Naive B cell (primary cell): ENCODE measurements at regions not wholly inside any gene's neighbourhood (a gene's known extent, or its start where the extent isn't known, plus 50 kb on each side); places are given as distances from the start of the nearest gene placed in this dataset.

Experiments
- ATAC-seq, 2 donors: fragments of 150-1000 bp; cut with Tn5 transposase; 2 replicates each; pipeline ENCODE4 v1.10.0; 2021; ENCODE audit warnings: low read depth in 2 of 2, mild to moderate bottlenecking in 2 of 2, moderate library complexity in 2 of 2
- DNase-seq: peaks from one replicate; pipeline ENCODE4 v3.0.0; 2022
- H3K27ac Mint-ChIP-seq, 6 donors: one replicate each; pipeline ENCODE4 v1.8.0; 2020 to 2022; ENCODE audit warnings: mild to moderate bottlenecking in 6 of 6, mixed read lengths in 6 of 6, moderate library complexity in 5 of 6, inconsistent platforms in 2 of 6
- H3K27me3 Mint-ChIP-seq, 3 donors: one replicate each; pipeline ENCODE4 v1.8.0; 2021 to 2022; ENCODE audit warnings: mixed read lengths in 3 of 3, mild to moderate bottlenecking in 1 of 3
- H3K36me3 Mint-ChIP-seq, 2 donors: one replicate each; pipeline ENCODE4 v1.8.0; 2020 to 2022; ENCODE audit warnings: mixed read lengths in 2 of 2, inconsistent platforms in 1 of 2, mild to moderate bottlenecking in 1 of 2
- H3K4me1 Mint-ChIP-seq, 3 donors: one replicate each; pipeline ENCODE4 v1.8.0; 2020 to 2022; ENCODE audit warnings: mixed read lengths in 3 of 3, inconsistent platforms in 1 of 3, mild to moderate bottlenecking in 1 of 3, moderate library complexity in 1 of 3
- H3K4me3 Mint-ChIP-seq, 8 donors: one replicate each; pipeline ENCODE4 v1.8.0; 2020 to 2022; ENCODE audit warnings: mild to moderate bottlenecking in 8 of 8, mixed read lengths in 8 of 8, moderate library complexity in 8 of 8, inconsistent platforms in 2 of 8
- H3K9me3 Mint-ChIP-seq, 7 donors: one replicate each; pipeline ENCODE4 v1.8.0; 2020 to 2022; ENCODE audit warnings: mixed read lengths in 7 of 7, mild to moderate bottlenecking in 5 of 7, inconsistent platforms in 2 of 7, moderate library complexity in 1 of 7

GRCh38 chr2:49226360-49226759 lies 72.0 kb upstream of the FSHR start:
- ATAC-seq (no peak), DNase-seq (no peak)
- H3K27me3 Mint-ChIP-seq, result no peaks in the 10 kb centered on the region
- H3K4me3 Mint-ChIP-seq, result no peak overlapping the region
- peaks cover 0 to 9% (median 4%) of the 10 kb centered on the region in 7 donors for H3K9me3 Mint-ChIP-seq
- no peaks in the 10 kb centered on the region for H3K4me1 Mint-ChIP-seq
- no peaks in the 10 kb centered on the region for H3K36me3 Mint-ChIP-seq
- no peak overlapping the region for H3K27ac Mint-ChIP-seq

DNA sequence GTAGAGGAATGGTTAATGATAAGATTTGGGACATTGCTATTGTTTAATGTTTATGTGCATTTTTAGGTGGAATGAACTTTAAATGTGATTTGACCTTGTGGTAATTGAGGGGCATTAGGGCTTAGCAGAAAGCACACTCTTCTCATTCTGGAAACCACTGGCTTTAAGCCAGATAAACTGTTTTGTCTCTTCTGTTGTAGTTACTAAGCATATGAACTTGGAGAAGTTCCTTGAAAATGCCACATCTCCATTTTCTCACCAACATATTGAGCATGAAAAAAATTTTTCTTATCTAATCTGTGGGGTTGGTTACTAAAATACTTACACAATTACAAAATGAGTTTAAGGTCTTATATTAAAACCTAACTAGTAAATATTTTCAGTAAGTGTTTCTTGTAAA lies 70.8 kb upstream of the FSHR start:
- no peaks in the 10 kb centered on the region for H3K36me3 Mint-ChIP-seq
- no peak for ATAC-seq
- no peaks in the 10 kb centered on the region for H3K27me3 Mint-ChIP-seq
- no peak overlapping the region for H3K4me3 Mint-ChIP-seq
- H3K27ac Mint-ChIP-seq, result no peak overlapping the region
- H3K9me3 Mint-ChIP-seq, result peaks cover 0 to 6% (median 2%) of the 10 kb centered on the region in 7 donors
- no peak for DNase-seq
- H3K4me1 Mint-ChIP-seq, result no peaks in the 10 kb centered on the region

GRCh38 chr2:49224426-49225010 lies 70.2 kb upstream of the FSHR start:
- DNase-seq (no peak), ATAC-seq (no peak)
- H3K9me3 Mint-ChIP-seq, result peaks cover 0 to 5% (median 2%) of the 10 kb centered on the region in 7 donors
- H3K4me3 Mint-ChIP-seq, result no peak overlapping the region
- H3K4me1 Mint-ChIP-seq, result no peaks in the 10 kb centered on the region
- no peaks in the 10 kb centered on the region for H3K36me3 Mint-ChIP-seq
- no peak overlapping the region for H3K27ac Mint-ChIP-seq
- H3K27me3 Mint-ChIP-seq, result no peaks in the 10 kb centered on the region

DNA sequence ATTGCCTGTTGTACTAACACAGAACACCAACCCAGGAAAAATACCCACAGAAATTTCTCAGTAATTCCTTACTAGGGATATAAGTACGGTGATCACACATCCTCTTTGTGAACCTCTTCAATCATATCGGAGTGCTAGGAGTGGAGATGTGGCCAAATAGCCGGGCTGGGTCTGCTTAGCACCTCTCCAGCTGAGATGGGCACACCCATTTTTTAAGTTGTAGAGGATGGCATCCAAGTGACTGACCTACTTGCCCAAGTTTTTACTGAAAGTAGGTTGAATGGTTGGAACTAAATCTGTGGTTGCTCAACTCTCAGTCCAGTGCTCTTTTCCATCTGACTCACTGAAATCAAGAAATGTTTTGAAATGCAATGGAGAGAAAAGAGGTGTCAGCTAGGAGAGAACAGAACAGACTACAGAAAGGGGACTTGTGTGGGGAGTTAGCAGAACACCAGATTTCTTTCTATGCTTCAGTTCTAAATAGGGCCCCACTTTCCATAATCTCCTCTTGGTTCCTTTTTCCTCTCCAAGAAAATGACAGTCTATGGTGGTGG lies 68.7 kb upstream of the FSHR start:
- no peak overlapping the region for H3K4me3 Mint-ChIP-seq
- no peak for DNase-seq
- H3K36me3 Mint-ChIP-seq, result no peaks in the 10 kb centered on the region
- H3K27me3 Mint-ChIP-seq, result no peaks in the 10 kb centered on the region
- H3K9me3 Mint-ChIP-seq, result peaks cover 0 to 12% (median 2%) of the 10 kb centered on the region in 7 donors
- no peak overlapping the region for H3K27ac Mint-ChIP-seq
- no peak for ATAC-seq
- no peaks in the 10 kb centered on the region for H3K4me1 Mint-ChIP-seq

- H3K4me3 Mint-ChIP-seq, result no peak overlapping the region
- H3K27ac Mint-ChIP-seq, result no peak overlapping the region
- H3K36me3 Mint-ChIP-seq, result no peaks in the 10 kb centered on the region
These were observed 65.4 kb upstream of the FSHR start for GRCh38 chr2:49219741-49220140.

DNA sequence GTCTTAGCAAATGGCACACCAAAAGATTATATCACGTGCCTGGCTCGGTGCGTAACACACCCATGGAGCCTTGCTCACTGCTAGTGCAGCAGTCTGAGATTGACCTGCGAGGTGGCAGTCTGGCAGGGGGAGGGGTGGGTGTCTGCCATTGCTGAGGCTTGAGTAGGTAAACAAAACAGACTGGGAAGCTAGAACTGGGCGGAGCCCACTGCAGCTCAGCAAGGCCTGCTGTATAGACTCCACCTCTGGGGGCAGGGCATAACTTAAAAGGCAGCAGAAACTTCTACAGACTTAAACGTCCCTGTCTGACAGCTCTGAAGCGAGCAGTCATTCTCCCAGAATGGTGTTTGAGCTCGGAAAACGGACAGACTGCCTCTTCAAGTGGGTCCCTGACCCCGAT lies 55.9 kb upstream of the FSHR start:
- H3K36me3 Mint-ChIP-seq, result no peaks in the 10 kb centered on the region
- no peak overlapping the region for H3K27ac Mint-ChIP-seq
- DNase-seq (no peak), ATAC-seq (no peak)
- H3K4me3 Mint-ChIP-seq, result no peak overlapping the region
- H3K27me3 Mint-ChIP-seq, result no peaks in the 10 kb centered on the region
- no peaks in the 10 kb centered on the region for H3K4me1 Mint-ChIP-seq
- H3K9me3 Mint-ChIP-seq, result peaks cover 0 to 8% (median 4%) of the 10 kb centered on the region in 7 donors

More at GRCh38 chr2:49219741-49220140, 65.4 kb upstream of the FSHR start:
- Mint-ChIP-seq H3K27me3 (no peaks in the 10 kb centered on the region), H3K9me3 (peaks cover 1 to 12% (median 3%) of the 10 kb centered on the region in 7 donors), H3K4me1 (no peaks in the 10 kb centered on the region)
- ATAC-seq, result no peak
- no peak for DNase-seq

- ATAC-seq, result no peak
- H3K36me3 Mint-ChIP-seq, result no peaks in the 10 kb centered on the region
- H3K9me3 Mint-ChIP-seq, result peaks cover 0 to 4% (median 1%) of the 10 kb centered on the region in 7 donors
- H3K4me1 Mint-ChIP-seq, result no peaks in the 10 kb centered on the region
- DNase-seq, result no peak
- H3K27me3 Mint-ChIP-seq, result no peaks in the 10 kb centered on the region
- no peak overlapping the region for H3K4me3 Mint-ChIP-seq
- no peak overlapping the region for H3K27ac Mint-ChIP-seq
These were observed 52.9 kb upstream of the FSHR start for GRCh38 chr2:49207204-49207603.
